HL-60 (cell line): ENCODE measurements at regions not wholly inside any gene's neighbourhood (a gene's known extent, or its start where the extent isn't known, plus 50 kb on each side); places are given as distances from the start of the nearest gene placed in this dataset.

Source experiments
- POLR2AphosphoS5 ChIP-seq: IDR thresholded peaks from 2 replicates; pipeline ENCODE4 v1.6.1; 2012; ENCODE audit warnings: low read depth
- TF ChIP-seq, protein P1 (sequence below): IDR thresholded peaks from one replicate; pipeline ENCODE4 v1.5.1; 2011; ENCODE audit warnings: low read length, control low read depth, inconsistent platforms; ENCODE audit not compliant: insufficient read depth

DNA sequence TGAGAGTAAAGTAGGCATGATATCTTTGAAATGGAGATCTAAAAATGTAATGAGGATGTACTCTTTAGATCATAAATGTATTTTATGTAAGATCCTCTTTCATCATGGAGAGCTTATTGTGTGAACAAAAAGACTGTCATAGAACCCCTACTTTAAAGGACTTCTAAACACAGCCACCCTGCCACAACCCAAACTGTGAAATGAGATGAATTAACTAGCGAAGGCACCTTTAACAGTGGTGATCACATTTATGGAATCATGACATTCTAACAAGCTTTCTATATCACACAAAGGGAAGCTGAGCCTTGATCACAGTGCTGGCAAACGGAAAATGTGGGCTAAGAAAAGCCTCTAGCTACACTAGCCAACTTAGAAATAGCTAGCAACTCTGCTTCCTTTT lies 1585.2 kb downstream of the EFNA5 start:
- TF ChIP-seq POLR2AphosphoS5 = no peak
- TF ChIP-seq, protein P1, sequence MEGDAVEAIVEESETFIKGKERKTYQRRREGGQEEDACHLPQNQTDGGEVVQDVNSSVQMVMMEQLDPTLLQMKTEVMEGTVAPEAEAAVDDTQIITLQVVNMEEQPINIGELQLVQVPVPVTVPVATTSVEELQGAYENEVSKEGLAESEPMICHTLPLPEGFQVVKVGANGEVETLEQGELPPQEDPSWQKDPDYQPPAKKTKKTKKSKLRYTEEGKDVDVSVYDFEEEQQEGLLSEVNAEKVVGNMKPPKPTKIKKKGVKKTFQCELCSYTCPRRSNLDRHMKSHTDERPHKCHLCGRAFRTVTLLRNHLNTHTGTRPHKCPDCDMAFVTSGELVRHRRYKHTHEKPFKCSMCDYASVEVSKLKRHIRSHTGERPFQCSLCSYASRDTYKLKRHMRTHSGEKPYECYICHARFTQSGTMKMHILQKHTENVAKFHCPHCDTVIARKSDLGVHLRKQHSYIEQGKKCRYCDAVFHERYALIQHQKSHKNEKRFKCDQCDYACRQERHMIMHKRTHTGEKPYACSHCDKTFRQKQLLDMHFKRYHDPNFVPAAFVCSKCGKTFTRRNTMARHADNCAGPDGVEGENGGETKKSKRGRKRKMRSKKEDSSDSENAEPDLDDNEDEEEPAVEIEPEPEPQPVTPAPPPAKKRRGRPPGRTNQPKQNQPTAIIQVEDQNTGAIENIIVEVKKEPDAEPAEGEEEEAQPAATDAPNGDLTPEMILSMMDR = no peak
